Lower lobe of right lung (tissue), 2 donors: ENCODE measurements at regions not wholly inside any gene's neighbourhood (a gene's known extent, or its start where the extent isn't known, plus 50 kb on each side); places are given as distances from the start of the nearest gene placed in this dataset.
A peak's percentile ranks its signal among the peaks of the same experiment; 100 is the strongest.

Experiments used
- ATAC-seq, 2 donors: fragments of 200-7000 bp; cut with Tn5 transposase; one replicate each; pipeline ENCODE4 v1.9.1; 2020 to 2022; ENCODE audit warnings: mild to moderate bottlenecking in 2 of 2, moderate library complexity in 2 of 2
- DNase-seq: peaks from one replicate; pipeline ENCODE4 v3.0.0-alpha.2; 2020
- H3K27ac ChIP-seq: fragments of 200-600 bp; one replicate; pipeline ENCODE4 v1.8.0; 2022
- H3K27me3 ChIP-seq: fragments of 200-600 bp; one replicate; pipeline ENCODE4 v1.8.0; 2022; ENCODE audit warnings: low read depth
- H3K36me3 ChIP-seq: fragments of 200-600 bp; one replicate; pipeline ENCODE4 v1.8.0; 2022; ENCODE audit warnings: mild to moderate bottlenecking
- H3K4me1 ChIP-seq: fragments of 200-600 bp; one replicate; pipeline ENCODE4 v1.8.0; 2022
- H3K4me3 ChIP-seq: fragments of 200-600 bp; one replicate; pipeline ENCODE4 v1.8.0; 2022; ENCODE audit warnings: mild to moderate bottlenecking
- H3K9me3 ChIP-seq: fragments of 200-600 bp; one replicate; pipeline ENCODE4 v1.8.0; 2022
- intact Hi-C: fragments of 100-400 bp; cut with DNase I; formaldehyde crosslinking; loops from one replicate; pipeline ENCODE4 v1.11.0; 2022
- TF ChIP-seq, protein P1 (sequence below): fragments of 200-600 bp; IDR thresholded peaks from one replicate; pipeline ENCODE4 v1.8.0; 2022; ENCODE audit warnings: antibody characterized with exemption, mild to moderate bottlenecking
- donor health status: DM: no; HTN: yes; CAD: no; lungs with severe emphysema.

GRCh38 chr2:66660804-66661203 lies 225.9 kb downstream of the MEIS1 start:
- ATAC-seq (no peak), DNase-seq (no peak)
- TF ChIP-seq, protein P1, sequence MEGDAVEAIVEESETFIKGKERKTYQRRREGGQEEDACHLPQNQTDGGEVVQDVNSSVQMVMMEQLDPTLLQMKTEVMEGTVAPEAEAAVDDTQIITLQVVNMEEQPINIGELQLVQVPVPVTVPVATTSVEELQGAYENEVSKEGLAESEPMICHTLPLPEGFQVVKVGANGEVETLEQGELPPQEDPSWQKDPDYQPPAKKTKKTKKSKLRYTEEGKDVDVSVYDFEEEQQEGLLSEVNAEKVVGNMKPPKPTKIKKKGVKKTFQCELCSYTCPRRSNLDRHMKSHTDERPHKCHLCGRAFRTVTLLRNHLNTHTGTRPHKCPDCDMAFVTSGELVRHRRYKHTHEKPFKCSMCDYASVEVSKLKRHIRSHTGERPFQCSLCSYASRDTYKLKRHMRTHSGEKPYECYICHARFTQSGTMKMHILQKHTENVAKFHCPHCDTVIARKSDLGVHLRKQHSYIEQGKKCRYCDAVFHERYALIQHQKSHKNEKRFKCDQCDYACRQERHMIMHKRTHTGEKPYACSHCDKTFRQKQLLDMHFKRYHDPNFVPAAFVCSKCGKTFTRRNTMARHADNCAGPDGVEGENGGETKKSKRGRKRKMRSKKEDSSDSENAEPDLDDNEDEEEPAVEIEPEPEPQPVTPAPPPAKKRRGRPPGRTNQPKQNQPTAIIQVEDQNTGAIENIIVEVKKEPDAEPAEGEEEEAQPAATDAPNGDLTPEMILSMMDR = no peak
- H3K9me3 ChIP-seq = no peaks in the 10 kb centered on the region
- intact Hi-C loops = no loop called here
- no peak overlapping the region for H3K4me3 ChIP-seq
- no peaks in the 10 kb centered on the region for H3K36me3 ChIP-seq
- H3K27me3 ChIP-seq = peaks cover 9% of the 10 kb centered on the region
- H3K27ac ChIP-seq = no peak overlapping the region
- no peaks in the 10 kb centered on the region for H3K4me1 ChIP-seq

GRCh38 chr2:66661253-66662173 lies 226.6 kb downstream of the MEIS1 start:
- ATAC-seq = peak in 1 of 2 donors; percentile 13

DNA sequence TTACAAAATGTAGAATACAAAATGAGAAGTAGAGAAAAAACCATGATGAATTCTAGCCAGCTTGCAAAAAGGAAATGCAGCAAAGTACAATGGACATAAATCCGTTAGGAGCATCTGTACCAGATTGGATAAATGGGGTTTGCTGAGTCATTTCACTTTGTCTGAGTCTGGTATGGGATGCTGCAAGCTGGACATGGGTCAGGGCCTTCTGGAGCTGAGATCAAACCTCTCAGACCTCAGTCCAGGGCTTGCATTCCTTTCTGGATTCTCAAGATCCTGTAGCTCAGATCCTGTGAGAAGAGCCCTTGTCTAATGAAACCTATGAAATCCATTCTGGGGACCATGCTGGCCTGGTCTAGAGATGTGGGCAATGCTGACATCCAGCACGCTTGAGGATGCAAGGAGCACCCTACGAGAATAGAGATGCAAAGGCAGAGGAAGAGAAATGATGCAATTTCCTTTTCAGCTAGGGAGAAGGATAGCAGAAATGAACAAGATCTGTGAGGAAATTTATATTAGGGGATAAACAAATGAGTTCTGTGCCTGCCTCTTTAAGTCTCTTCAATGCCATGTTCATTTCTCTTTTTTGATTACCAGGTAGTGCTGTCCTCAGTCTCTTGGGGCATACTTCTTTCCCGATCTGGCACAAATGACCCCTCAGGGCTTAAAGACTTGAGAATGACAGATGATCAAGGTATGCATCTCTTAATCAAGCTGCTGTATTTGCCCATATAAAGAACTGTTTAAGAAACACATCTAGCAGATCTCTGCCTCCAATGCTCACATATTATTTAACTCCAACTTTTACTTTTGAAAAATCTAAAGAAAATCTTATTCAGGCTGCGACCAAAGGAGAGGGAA lies 230.4 kb downstream of the MEIS1 start:
- H3K36me3 ChIP-seq = no peaks in the 10 kb centered on the region
- TF ChIP-seq, protein P1 = no peak
- H3K27me3 ChIP-seq = peaks cover 9% of the 10 kb centered on the region
- no peak overlapping the region for H3K4me3 ChIP-seq
- DNase-seq (no peak), ATAC-seq (no peak)
- intact Hi-C loops = no loop called here
- H3K9me3 ChIP-seq = no peaks in the 10 kb centered on the region
- H3K4me1 ChIP-seq = no peaks in the 10 kb centered on the region
- no peak overlapping the region for H3K27ac ChIP-seq

More at GRCh38 chr2:66661253-66662173, 226.6 kb downstream of the MEIS1 start:
- DNase-seq = no peak
- TF ChIP-seq, protein P1 = no peak
- no peak overlapping the region for H3K4me3 ChIP-seq
- H3K36me3 ChIP-seq = no peaks in the 10 kb centered on the region
- H3K9me3 ChIP-seq = no peaks in the 10 kb centered on the region
- no peak overlapping the region for H3K27ac ChIP-seq
- peaks cover 9% of the 10 kb centered on the region for H3K27me3 ChIP-seq
- intact Hi-C loops = no loop called here
- no peaks in the 10 kb centered on the region for H3K4me1 ChIP-seq

GRCh38 chr2:66667301-66667700 lies 232.4 kb downstream of the MEIS1 start:
- no peak for DNase-seq
- Histone ChIP-seq H3K4me3 (no peak overlapping the region), H3K27ac (no peak overlapping the region), H3K27me3 (no peaks in the 10 kb centered on the region), H3K4me1 (no peaks in the 10 kb centered on the region), H3K9me3 (no peaks in the 10 kb centered on the region), H3K36me3 (no peaks in the 10 kb centered on the region)
- TF ChIP-seq, protein P1 = no peak
- ATAC-seq = no peak
- intact Hi-C loops = no loop called here

GRCh38 chr2:66673286-66673685 lies 238.4 kb downstream of the MEIS1 start:
- no peaks in the 10 kb centered on the region for H3K9me3 ChIP-seq
- ATAC-seq = no peak
- DNase-seq = no peak
- no peak overlapping the region for H3K4me3 ChIP-seq
- H3K27ac ChIP-seq = no peak overlapping the region
- TF ChIP-seq, protein P1 = no peak
- H3K36me3 ChIP-seq = no peaks in the 10 kb centered on the region
- H3K27me3 ChIP-seq = no peaks in the 10 kb centered on the region
- H3K4me1 ChIP-seq = no peaks in the 10 kb centered on the region
- intact Hi-C loops = no loop called here
